ENCODE measurements at regions not wholly inside any gene's neighbourhood (a gene's known extent, or its start where the extent isn't known, plus 50 kb on each side); places are given as distances from the start of the nearest gene placed in this dataset.

DNA sequence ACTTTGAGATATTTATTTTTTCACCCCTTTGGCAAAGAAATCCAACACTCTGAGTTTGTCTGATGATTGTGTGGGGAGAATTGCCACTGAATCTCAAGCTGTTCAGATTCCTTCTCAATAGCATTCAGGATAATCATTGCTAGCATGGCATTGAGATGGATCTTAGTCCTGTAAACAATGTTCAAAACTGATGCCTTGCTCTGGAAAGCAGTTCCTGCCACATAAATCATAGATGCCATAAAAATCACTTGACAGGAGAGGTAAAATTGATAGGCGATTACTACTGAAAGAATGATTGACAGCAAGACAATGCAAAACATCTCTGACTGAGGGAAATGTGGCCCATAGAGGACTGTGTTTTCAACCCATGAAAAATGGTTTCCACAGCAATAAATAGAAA, 915.6 kb downstream of the TRHDE start:
- TF ChIP-seq CTCF (IDR thresholded peaks at IDR 0.05): no peak
- no peak for TF ChIP-seq EZH2 (IDR thresholded peaks at IDR 0.05; ENCODE audit: borderline replicate concordance, insufficient read depth, low read depth, low read length, poor library complexity, severe bottlenecking)

Data from B cell (primary cell).